WTC11 (cell line): ENCODE measurements at regions not wholly inside any gene's neighbourhood (a gene's known extent, or its start where the extent isn't known, plus 50 kb on each side); places are given as distances from the start of the nearest gene placed in this dataset.

ENCODE experiments used
- CTCF ChIP-seq: fragments of 200-600 bp; IDR thresholded peaks from 2 replicates; pipeline ENCODE4 v1.8.0; 2022; ENCODE audit warnings: antibody characterized with exemption
- FOXP4 ChIP-seq: sonication (generic); formaldehyde crosslinking; IDR thresholded peaks from 2 replicates; pipeline ENCODE4 v1.8.0; 2022; ENCODE audit warnings: mild to moderate bottlenecking, missing genetic modification reagents
- HMGXB4 ChIP-seq: sonication (generic); formaldehyde crosslinking; IDR thresholded peaks from 2 replicates; pipeline ENCODE4 v1.8.1; 2023; ENCODE audit warnings: mild to moderate bottlenecking, moderate library complexity, missing genetic modification reagents
- MLX ChIP-seq: sonication (generic); formaldehyde crosslinking; IDR thresholded peaks from 2 replicates; pipeline ENCODE4 v1.8.1; 2023; ENCODE audit warnings: mild to moderate bottlenecking, missing genetic modification reagents, moderate library complexity
- NFE2L1 ChIP-seq: sonication (generic); formaldehyde crosslinking; IDR thresholded peaks from 2 replicates; pipeline ENCODE4 v1.8.1; 2023; ENCODE audit warnings: missing genetic modification reagents
- PREB ChIP-seq: sonication (generic); formaldehyde crosslinking; IDR thresholded peaks from 2 replicates; pipeline ENCODE4 v1.8.1; 2022; ENCODE audit warnings: mild to moderate bottlenecking, missing genetic modification reagents, moderate library complexity, borderline replicate concordance

- TF ChIP-seq CTCF = no peak
- no peak for TF ChIP-seq PREB (CRISPR knock-in tag)
- TF ChIP-seq NFE2L1 (CRISPR knock-in tag) = no peak
- no peak for TF ChIP-seq HMGXB4 (CRISPR knock-in tag)
- TF ChIP-seq FOXP4 (CRISPR knock-in tag) = no peak
- TF ChIP-seq MLX = no peak
These were observed 1441.6 kb upstream of the PCDH7 start for GRCh38 chr4:29278585-29278984.
